ENCODE measurements at regions not wholly inside any gene's neighbourhood (a gene's known extent, or its start where the extent isn't known, plus 50 kb on each side); places are given as distances from the start of the nearest gene placed in this dataset.

- DNase-seq (ENCODE audit: low spot score): no peak
Observed at GRCh38 chrX:139290310-139290709, 240.2 kb upstream of the F9 start.

DNA sequence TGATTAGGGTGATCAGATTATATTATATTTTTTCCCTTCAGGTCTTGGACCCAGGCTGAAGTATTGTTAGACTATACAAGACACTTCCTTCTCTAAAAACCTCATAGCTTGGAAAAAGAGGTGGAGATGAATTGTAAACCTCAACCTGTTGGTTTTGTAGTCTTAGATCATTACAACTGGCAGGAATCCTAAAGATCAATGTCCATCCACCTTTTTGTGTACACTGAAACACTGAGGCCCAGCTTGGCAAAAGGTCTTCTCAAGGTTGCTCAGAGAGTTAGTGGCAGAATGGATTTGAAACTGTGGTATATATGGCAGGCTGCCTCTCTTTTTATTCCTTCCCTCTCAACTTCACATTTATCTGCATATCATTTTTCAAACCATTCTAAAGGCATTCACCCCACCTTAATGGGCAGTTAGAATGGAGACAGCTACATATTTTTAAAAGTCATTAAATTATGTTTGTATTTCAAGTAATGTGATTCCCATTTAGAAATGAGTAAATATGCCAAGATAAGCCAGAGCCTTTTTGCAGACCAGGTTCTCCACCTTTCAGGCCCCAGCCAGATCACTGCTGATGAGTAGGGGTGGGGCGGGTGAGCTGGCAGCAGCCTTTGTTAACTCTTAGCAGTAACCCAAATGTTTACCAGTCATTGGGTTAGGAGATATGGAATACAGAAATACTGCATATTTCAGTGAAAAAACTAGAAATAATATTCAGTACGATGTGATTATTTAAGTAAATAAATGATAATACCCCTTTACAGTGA is 243.2 kb upstream of the F9 start:
- no peak for DNase-seq (ENCODE audit: low spot score)

- DNase-seq (ENCODE audit: low spot score): no peak
Observed at GRCh38 chrX:139286342-139286741, 244.2 kb upstream of the F9 start.

GRCh38 chrX:139267851-139268250 is 262.7 kb upstream of the F9 start:
- no peak for DNase-seq (ENCODE audit: low spot score)

- no peak for DNase-seq (ENCODE audit: low spot score)
Observed at GRCh38 chrX:139246295-139246694, 284.2 kb upstream of the F9 start.

GRCh38 chrX:139237141-139237540 is 293.4 kb upstream of the F9 start:
- no peak for DNase-seq (ENCODE audit: low spot score)

- no peak for DNase-seq (ENCODE audit: low spot score)
Observed at GRCh38 chrX:139234898-139235297, 295.6 kb upstream of the F9 start.

GRCh38 chrX:139224953-139225665 is 305.4 kb upstream of the F9 start:
- DNase-seq (ENCODE audit: low spot score): no peak

- no peak for DNase-seq (ENCODE audit: low spot score)
Observed at GRCh38 chrX:139222511-139223200, 307.9 kb upstream of the F9 start.

DNA sequence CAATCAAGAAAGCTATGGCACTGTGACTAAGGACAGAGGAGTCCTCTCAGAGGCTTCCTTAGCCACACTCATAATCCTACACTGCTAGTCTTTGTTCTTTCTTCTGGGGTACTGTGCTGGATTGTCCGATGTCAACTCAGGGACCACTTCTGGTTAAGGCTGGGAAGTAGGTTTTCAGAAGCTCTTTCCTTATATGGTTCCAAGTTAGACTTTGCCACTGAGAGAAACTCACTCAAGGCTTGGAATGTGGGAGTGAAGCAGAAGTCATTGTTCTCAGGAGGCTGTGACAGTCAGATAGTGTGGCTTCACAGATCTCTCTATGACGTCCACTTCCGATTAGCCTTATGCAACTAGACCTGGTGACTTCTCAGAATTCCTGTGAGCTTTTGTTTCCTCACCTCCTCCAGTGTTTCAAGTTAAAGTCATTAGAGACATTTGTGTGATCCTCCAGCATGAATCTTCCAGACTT is 317.3 kb upstream of the F9 start:
- DNase-seq (ENCODE audit: low spot score): no peak

- DNase-seq (ENCODE audit: low spot score): no peak
Observed at GRCh38 chrX:139211568-139212182, 318.9 kb upstream of the F9 start.

DNA sequence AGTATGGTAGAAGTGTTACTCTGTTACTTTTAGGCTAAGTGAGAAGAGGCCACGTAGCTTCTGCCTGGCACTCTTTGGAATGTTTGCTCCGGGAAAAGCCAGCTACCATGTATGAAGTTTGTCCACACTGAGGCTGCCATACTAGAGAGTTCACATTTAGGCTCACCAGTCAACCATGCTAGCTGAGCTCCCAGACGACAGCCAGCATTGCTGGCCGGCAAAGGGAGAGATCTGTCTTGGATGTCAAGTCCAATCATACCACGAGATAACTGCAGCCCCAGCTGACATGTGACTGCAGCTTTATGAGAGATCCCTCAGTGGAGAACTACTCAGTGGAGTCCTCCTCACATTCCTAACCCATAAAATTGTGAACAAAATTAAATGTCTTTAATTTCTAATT is 321.2 kb upstream of the F9 start:
- DNase-seq (ENCODE audit: low spot score): no peak

DNA sequence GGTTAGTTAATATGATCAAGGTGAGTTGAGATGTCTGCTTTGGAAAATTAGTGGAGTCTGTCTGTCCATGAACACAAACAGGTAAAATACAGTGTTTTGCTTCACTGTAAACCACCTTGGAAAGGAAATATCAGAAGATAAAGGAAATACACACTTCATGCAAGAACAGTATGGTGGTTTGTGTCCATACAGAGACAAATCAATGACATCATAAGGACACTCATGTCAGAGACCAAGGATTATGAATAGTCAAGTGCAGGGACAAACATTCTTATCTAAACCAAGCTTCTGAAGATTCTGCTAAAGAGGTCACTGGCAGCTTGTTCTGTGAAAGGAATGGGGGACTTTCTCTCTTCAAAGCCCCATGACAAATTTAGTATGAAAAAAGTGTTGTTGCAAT is 322.9 kb upstream of the F9 start:
- no peak for DNase-seq (ENCODE audit: low spot score)

- DNase-seq (ENCODE audit: low spot score): no peak
Observed at GRCh38 chrX:139206914-139207313, 323.6 kb upstream of the F9 start.

GRCh38 chrX:139204898-139205667 is 325.5 kb upstream of the F9 start:
- DNase-seq (ENCODE audit: low spot score): peak; percentile 22

GRCh38 chrX:139204571-139204897 is 326.0 kb upstream of the F9 start:
- DNase-seq (ENCODE audit: low spot score): no peak

DNA sequence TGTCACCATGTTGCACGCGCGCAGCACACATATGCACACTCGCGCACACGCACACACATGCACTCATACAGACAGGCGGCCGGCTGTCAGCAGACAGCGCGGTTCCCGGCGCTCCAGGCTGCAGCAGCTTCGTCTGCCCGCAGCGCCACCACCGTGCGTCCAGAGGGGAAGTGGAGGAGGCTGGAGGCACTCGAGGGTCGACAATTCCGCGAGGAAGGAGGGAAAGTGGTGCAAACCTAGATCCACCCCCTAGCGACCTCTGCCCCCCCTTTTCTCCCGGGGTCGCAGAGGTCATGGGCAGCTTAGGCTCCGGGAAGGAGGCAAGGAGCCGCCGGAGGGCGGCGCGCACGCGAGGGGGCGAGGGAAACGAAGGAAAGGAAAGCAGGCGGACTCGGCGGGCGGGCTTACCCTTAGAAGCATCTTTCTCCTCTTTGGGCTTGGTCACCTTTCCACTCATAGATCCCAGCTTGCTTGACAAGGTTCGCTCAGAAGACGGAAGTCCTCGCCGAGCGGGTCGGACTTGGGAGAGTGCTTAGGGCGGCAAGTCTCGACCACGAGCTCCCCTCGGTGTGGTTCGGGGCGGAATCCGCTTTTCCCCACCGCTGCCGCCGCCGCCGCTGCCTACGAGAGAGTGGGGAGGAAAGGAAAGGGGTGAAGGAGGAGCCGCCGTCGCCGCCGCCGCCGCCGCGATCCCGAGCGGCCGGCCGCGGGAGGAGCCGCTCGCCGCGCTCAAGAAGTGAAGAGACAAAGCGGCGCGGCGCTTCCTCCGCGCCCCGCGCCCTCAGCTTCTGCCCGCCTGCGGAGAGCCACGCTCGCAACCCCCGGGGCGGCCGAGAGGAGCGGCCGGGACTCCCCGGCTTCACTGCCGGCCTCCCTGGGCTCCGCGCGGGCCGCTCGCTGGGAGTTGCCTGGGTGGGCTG is 326.6 kb upstream of the F9 start:
- DNase-seq (ENCODE audit: low spot score): no peak

DNA sequence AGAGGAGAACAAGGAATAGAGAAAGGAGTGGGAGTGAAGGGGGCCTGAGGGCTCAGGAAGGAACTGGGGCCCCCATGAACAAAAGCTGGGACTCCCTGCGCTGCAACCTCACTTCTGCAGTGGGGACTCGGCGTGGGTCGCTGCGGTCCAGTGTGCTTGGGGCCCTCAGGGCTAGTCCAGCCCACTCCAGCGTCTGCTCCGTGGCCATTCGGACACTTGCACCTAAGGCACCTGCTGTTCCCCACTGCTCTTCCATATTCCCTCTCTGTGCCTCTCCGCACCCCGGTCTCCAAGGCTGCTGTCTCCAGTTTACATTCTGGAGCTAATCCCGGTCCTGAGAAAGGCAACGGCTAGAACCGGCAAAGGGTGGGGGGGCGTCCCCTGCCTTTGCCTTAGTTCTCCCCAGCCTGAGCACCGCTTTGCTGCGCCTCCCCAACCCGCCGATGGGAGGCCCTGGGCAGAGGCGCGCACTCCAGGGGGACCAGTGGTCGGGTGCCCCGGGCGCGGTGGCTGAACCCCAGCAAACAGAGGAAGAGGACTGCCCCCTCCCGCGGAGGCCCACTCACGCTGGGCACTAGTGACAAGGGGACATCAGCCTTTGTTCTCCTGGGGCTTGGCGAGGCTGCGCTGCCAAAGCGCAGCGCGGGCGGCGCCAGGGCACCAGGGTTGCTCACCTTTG is 327.7 kb upstream of the F9 start:
- no peak for DNase-seq (ENCODE audit: low spot score)

GRCh38 chrX:139201924-139202323 is 328.6 kb upstream of the F9 start:
- no peak for DNase-seq (ENCODE audit: low spot score)

DNA sequence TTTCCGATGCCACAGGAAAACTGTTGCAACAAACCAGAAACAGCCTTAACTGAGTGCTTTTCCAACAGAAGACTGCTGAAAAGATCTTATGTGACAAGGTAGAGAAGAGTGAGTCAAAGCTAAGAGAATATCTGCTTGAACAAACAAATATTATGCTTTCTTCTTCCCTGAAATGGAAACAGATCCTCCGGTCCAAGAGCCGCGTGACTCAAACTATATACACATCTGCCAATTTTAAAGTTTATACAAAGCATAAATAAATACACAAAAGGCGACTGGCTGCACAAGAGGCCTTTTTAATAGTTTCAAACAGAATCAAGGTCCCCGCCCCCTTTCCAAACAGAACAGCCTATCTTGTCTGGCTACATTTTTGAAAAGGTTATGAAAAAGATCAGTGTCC is 329.7 kb upstream of the F9 start:
- DNase-seq (ENCODE audit: low spot score): no peak

Measured in germinal center (tissue), 1 donor.